DMS153 (cell line): ENCODE measurements at regions not wholly inside any gene's neighbourhood (a gene's known extent, or its start where the extent isn't known, plus 50 kb on each side); places are given as distances from the start of the nearest gene placed in this dataset.
"Not testable (repeated sequence)": the region's sequence is repeated elsewhere in the genome, so short reads cannot be mapped to it uniquely, and the experiment has no call there.

Source experiments
- DNase-seq: peaks from one replicate; lab custom pipeline; 2025; lab: John Stamatoyannopoulos, UW

DNA sequence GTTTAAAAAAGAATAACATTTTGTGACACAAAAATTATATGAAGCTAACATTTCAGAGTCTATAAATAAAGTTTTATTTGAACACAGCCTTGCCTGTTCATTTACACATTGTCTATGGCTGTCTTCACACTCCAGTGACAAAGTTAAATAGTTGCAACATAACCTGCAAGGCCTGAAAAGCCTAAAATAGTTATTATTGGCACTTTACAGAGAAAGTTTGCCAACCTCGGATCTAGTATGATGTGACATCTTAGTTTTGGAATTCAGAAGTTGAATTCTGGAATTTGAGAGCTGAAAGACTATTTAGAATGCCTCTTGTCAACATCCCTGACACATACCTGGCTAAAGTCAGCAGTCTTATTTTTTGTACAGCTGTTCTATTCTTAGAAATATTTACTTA is 68.3 kb downstream of the DYRK2 start:
- DNase-seq = no peak

DNA sequence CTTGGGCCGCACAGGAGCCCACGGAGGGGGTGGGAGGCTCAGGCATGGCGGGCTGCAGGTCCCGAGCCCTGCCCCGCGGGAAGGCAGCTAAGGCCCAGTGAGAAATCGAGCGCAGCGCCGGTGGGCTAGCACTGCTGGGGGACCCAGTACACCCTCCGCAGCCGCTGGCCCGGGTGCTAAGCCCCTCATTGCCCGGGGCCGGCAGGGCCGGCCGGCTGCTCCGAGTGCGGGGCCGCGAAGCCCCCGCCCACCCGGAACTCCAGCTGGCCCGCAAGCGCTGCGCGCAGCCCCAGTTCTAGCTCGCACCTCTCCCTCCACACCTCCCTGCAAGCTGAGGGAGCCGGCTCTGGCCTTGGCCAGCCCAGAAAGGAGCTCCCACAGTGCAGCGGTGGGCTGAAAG is 70.8 kb downstream of the DYRK2 start:
- DNase-seq = not testable (repeated sequence)

DNA sequence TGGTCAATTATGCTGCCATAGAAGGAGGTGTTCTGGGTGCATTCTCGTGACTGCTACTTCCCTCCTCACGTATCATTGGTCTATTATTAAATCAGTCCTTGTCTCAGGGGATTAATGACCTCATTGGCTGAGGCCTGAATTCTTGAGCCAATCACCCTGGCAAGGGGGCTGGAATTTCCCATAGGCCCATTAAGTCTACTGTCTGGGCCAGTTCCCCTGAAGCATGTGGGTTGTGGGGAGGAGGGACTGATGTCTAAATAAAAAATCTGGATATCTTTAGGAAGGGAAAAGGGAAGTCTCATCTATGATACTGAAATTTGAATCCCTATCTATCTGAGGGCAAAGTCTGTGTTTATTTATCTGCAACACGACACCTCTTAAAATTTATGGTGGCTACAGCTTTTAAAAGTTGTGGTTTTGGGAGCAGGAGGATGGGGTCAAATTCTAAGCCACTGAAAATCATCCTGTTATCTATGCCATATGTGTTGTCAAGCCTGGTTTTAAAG is 71.9 kb downstream of the DYRK2 start:
- DNase-seq = no peak

DNA sequence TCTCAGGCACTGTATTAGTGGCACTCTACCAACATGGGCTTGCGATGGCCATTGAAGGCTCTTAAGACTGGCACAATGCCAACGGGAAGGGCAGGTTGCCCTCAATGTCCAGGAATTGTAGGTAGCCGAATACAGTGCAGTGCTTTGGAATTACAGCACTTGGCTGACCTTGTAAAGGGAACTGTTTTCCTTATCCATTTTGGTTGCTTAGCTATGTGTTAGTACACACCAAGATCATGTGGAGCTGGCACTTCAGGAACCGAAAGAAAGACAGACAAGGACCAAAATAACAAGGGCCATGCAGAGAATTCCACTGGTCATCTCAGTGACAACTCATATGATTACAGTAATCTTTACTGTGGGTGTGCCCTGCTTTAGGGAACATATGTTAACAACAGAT is 72.7 kb downstream of the DYRK2 start:
- no peak for DNase-seq

DNA sequence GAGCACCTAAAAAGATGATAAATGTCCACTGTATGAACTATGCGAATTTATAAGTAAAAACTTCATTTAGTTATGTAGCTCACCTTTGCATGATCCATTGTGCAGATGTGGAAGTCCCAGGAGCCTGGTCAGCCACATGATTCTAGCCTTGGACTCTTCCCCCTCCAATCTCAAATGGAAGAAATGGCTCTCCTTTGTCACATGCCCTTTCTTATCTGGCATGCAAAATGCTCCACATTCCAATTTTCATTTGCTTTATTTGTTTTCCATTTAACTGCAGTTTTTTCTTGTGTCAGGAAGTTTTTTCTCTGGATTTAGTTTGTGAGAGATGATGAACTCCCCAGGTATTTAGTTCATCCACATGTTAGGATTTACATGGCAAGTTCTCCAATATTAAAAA is 73.8 kb downstream of the DYRK2 start:
- no peak for DNase-seq

DNA sequence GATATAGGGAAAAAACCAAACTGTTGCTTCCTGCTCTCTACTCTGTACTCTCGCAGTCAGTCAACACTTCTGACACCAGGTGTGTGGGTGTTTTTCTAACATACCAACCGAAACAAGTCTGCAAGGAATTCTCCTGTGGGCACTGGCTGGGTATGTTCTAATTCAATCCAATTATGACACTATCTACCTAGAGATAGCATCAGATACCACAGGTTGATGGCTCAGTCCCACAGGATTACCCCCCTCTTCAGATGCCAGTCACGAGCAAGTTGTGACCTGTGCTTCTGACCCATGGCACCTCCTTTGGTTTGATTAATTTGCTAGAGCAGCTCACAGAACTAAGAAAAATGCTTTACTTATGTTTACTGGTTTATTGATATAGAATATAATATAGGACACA is 78.3 kb downstream of the DYRK2 start:
- no peak for DNase-seq

GRCh38 chr12:67727702-67728666 is 79.4 kb downstream of the DYRK2 start:
- DNase-seq = no peak

DNA sequence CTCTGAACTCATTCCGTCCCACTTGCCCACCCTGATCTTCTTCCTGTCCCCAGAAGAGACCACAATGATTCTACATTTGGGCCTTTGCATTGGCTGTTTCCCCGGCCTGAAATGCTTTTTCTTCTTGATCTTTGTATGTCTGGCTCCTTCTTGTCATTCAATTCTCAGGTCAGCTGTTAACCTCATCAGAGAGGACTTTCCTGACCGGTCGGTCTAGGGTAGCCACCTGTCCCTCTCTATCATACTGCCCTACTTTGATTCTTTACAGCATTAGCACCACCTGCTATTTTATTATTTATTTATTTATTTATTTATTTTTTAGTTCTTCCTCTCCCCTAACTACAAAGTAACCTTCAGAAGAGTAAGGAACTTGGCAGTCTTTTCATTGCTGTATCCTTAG is 84.3 kb downstream of the DYRK2 start:
- DNase-seq = no peak

GRCh38 chr12:67735868-67736267 is 87.3 kb downstream of the DYRK2 start:
- no peak for DNase-seq

GRCh38 chr12:67740711-67741110 is 92.2 kb downstream of the DYRK2 start:
- DNase-seq = no peak

DNA sequence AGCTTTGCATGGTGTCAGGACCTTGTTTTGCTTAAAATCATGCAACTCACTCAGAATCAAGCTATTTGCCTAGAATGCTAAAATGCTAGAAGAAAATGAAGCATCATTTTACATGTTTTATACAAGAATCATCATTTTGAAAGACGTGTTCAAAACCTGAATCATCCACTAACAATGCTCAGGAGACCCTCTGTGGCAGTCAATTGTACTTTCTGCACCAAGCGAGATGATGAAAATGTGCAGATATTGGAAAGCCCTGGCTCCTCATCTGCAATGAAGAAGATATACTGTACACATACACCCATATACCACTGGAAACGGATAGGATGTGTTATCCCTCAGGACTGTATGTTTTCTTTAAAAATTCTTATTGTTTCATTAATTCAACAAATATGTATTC is 92.7 kb downstream of the DYRK2 start:
- DNase-seq = no peak

DNA sequence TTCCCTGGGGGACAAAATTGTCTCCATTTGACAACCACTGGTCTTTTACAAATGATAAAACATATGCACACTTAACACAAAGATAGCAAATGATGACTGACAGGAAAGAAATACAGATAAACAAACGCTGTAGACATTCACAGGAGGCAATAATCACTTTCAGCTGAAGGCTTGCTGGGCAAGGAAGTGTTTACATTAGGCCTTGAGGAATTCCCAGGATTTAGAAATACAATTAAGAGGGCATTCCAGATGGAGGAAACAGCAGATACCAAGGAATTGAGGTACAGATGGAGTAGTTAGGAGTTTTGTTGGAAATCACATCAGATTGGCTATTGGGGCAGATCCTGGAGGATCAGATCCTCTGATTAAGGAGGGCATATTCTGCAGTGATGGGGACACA is 93.9 kb downstream of the DYRK2 start:
- DNase-seq = no peak

GRCh38 chr12:67747869-67748742 is 99.6 kb downstream of the DYRK2 start:
- DNase-seq = no peak

DNA sequence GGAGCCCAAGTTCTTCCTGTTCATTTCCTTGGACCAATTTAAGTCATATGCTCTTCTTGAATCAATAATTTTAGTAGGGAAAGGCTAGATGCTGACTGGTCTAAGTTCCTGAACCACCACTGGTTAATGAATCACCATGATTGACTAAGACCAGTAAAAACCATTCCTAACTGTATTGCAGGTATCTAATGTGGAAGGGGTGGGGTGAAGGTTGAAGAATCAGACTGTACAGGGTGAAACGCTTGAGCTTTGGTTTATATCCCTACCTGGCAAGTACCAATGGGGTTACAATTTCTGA is 100.1 kb downstream of the DYRK2 start:
- DNase-seq = no peak

GRCh38 chr12:67750513-67751183 is 102.1 kb downstream of the DYRK2 start:
- DNase-seq = no peak

DNA sequence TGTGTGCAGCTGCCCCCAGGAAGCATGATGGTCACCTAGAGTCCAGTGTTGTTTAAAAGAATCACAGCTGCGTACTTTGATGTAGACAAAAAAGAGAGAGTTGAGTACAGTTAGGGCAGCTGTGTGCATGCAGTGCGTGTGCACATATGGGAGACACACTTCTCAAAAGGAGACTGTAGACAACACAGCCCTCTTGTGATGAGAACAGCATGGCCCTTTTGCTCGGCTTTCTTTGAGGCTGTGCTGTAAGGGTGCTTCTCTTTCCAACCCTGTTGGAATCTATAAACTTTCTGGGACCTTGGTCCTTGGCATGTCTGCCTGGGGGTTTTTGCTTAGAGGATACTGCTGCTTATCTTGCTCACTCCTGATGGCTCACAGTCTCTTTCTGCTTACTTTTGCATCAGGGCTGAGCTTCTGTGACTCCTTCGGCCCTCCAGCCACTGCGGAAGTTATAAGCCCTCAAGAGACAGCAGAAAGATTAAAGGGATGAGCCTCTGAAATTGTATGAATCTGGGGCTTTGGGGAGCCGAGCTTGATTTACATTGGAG is 102.9 kb downstream of the DYRK2 start:
- no peak for DNase-seq

- no peak for DNase-seq
These were observed 103.7 kb downstream of the DYRK2 start for GRCh38 chr12:67752226-67752732.

DNA sequence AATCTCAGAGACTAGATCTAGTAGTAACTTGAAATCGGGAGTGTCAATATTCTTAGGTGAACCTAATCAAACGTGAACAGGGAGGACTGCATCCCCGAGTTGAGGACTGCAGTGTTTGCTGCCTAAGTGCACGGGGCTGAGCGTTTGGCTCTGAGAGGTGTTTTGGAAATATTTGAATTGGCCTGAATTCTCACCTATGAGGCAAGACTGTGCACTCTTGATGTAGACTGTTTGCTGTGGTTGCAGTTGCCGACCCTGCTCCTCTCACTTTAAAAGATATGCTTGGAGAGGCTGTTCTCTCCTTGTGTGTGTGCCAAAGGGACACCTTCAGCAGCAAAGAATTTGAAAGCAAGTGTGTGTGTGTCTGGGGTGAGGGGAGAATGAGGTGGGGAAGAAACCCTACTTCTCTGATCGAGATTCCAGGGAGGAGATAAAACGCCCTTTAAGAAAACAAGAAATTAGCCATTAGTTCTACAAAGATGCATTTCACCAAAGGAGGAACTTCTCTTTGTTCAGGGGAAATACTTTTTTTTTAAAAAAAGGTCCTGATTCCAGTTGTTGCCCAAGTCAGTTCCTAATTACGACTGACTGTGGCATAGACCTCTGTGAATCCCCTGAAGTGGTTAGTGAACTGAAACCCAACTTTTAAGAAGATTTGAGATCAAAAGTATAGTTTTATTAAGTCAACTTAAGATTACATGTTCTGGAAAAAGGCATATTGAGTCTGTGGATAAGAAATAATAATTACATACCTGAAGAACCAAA is 106.6 kb downstream of the DYRK2 start:
- no peak for DNase-seq

DNA sequence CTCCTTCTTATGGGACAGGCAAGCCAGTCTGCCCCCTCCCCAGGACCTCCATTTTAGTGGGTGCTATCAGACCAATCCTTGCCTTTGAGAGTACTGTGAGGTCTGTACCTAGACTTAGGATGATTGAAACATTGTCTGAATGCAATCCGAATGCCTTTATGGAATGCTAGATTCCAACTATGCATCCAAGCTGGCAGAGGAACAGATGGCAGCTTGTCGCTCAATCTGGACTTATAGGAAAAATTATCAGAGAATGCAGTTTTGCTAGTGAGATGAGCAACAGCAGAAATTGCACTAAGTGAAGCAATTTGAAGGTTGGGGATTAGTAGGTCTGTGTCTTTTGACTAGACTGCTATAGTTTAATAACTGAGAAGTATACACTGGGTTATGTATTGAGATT is 109.1 kb downstream of the DYRK2 start:
- DNase-seq = no peak

DNA sequence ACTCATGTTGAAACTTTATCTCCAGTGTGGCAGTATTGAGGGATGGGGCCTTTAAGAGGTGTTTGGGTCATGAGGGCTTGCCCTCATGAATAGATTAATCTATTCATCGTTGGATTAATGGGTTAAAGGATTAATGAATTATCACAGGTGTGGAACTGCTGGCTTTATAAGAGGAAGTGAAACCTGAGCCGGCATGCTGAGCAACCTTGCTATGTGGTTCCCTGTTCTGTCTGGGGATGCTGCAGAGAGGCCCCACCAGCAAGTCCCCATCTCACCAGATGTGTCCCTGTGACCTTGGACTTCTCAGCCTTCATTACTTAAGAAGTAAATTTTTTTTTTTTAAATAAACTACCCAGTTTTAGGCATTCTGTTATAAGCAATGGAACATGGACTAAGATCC is 109.6 kb downstream of the DYRK2 start:
- no peak for DNase-seq

DNA sequence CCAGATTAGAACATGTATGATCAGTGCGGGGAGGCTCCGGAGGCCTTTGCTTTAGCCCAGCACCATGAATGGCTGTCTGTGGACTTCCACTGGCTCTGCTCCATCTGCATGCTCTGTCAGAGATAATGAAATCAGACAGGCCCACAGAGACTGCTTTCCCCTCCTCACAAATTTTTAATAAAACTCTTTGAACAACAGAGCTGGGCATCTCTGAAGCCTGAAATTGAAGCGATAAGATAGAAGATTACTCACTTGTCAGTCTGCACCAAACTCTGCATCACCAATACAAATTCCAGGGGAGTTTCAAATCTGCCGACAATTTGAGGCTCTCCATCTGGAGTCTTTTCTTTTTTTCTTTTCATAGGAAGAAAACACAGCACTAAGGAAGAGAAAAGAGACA is 110.0 kb downstream of the DYRK2 start:
- no peak for DNase-seq
